ENCODE measurements at regions not wholly inside any gene's neighbourhood (a gene's known extent, or its start where the extent isn't known, plus 50 kb on each side); places are given as distances from the start of the nearest gene placed in this dataset.

- DNase-seq (ENCODE audit: low read depth, low spot score) = no peak
Observed at GRCh38 chr2:198417836-198418235, 613.4 kb downstream of the PLCL1 start.

GRCh38 chr2:198414976-198415375 lies 610.6 kb downstream of the PLCL1 start:
- no peak for DNase-seq (ENCODE audit: low read depth, low spot score)

GRCh38 chr2:198411936-198412335 lies 607.5 kb downstream of the PLCL1 start:
- DNase-seq (ENCODE audit: low read depth, low spot score) = no peak

GRCh38 chr2:198408171-198408570 lies 603.8 kb downstream of the PLCL1 start:
- DNase-seq (ENCODE audit: low read depth, low spot score) = no peak

GRCh38 chr2:198405311-198405710 lies 600.9 kb downstream of the PLCL1 start:
- DNase-seq (ENCODE audit: low read depth, low spot score) = no peak

GRCh38 chr2:198401644-198402043 lies 597.3 kb downstream of the PLCL1 start:
- no peak for DNase-seq (ENCODE audit: low read depth, low spot score)

GRCh38 chr2:198400999-198401398 lies 596.6 kb downstream of the PLCL1 start:
- DNase-seq (ENCODE audit: low read depth, low spot score) = no peak

GRCh38 chr2:198394208-198394607 lies 589.8 kb downstream of the PLCL1 start:
- DNase-seq (ENCODE audit: low read depth, low spot score) = no peak

- no peak for DNase-seq (ENCODE audit: low read depth, low spot score)
Observed at GRCh38 chr2:198390670-198391069, 586.3 kb downstream of the PLCL1 start.

GRCh38 chr2:198387677-198388076 lies 583.3 kb downstream of the PLCL1 start:
- DNase-seq (ENCODE audit: low read depth, low spot score) = no peak

- no peak for DNase-seq (ENCODE audit: low read depth, low spot score)
Observed at GRCh38 chr2:198385856-198386255, 581.5 kb downstream of the PLCL1 start.

GRCh38 chr2:198385326-198385725 lies 580.9 kb downstream of the PLCL1 start:
- DNase-seq (ENCODE audit: low read depth, low spot score) = no peak

- DNase-seq (ENCODE audit: low read depth, low spot score) = no peak
Observed at GRCh38 chr2:198383392-198383791, 579.0 kb downstream of the PLCL1 start.

GRCh38 chr2:198382811-198383210 lies 578.4 kb downstream of the PLCL1 start:
- no peak for DNase-seq (ENCODE audit: low read depth, low spot score)

GRCh38 chr2:198376677-198377076 lies 572.3 kb downstream of the PLCL1 start:
- DNase-seq (ENCODE audit: low read depth, low spot score) = no peak

- no peak for DNase-seq (ENCODE audit: low read depth, low spot score)
Observed at GRCh38 chr2:198375083-198375410, 570.7 kb downstream of the PLCL1 start.

GRCh38 chr2:198374375-198375082 lies 570.1 kb downstream of the PLCL1 start:
- peak; percentile 7 for DNase-seq (ENCODE audit: low read depth, low spot score)

GRCh38 chr2:198371921-198372543 lies 567.6 kb downstream of the PLCL1 start:
- no peak for DNase-seq (ENCODE audit: low read depth, low spot score)

- DNase-seq (ENCODE audit: low read depth, low spot score) = no peak
Observed at GRCh38 chr2:198371329-198371728, 566.9 kb downstream of the PLCL1 start.

- no peak for DNase-seq (ENCODE audit: low read depth, low spot score)
Observed at GRCh38 chr2:198368089-198368488, 563.7 kb downstream of the PLCL1 start.

GRCh38 chr2:198362740-198363139 lies 558.3 kb downstream of the PLCL1 start:
- DNase-seq (ENCODE audit: low read depth, low spot score) = no peak

GRCh38 chr2:198359308-198359707 lies 554.9 kb downstream of the PLCL1 start:
- no peak for DNase-seq (ENCODE audit: low read depth, low spot score)

- DNase-seq (ENCODE audit: low read depth, low spot score) = no peak
Observed at GRCh38 chr2:198356157-198356556, 551.8 kb downstream of the PLCL1 start.

GRCh38 chr2:198351647-198352046 lies 547.3 kb downstream of the PLCL1 start:
- DNase-seq (ENCODE audit: low read depth, low spot score) = no peak

Data from iPS DF 19.7 (cell line).